CD14-positive monocyte (primary cell): ENCODE measurements at regions not wholly inside any gene's neighbourhood (a gene's known extent, or its start where the extent isn't known, plus 50 kb on each side); places are given as distances from the start of the nearest gene placed in this dataset.

ENCODE experiments used
- DNase-seq, 3 donors: peaks; one replicate each; pipeline ENCODE4 v3.0.0-alpha.2; 2011 to 2022
- H2AFZ ChIP-seq: 2 replicates; pipeline ENCODE4 v1.6.0; 2012; ENCODE audit warnings: mild to moderate bottlenecking, low read depth, low read length, inconsistent platforms; ENCODE audit not compliant: insufficient read depth, poor library complexity, severe bottlenecking
- H3K27ac ChIP-seq, 2 donors: 1 replicate in 1 of 2; 2 replicates in 1 of 2; pipeline ENCODE4 v1.5.1; 2012 to 2013; ENCODE audit warnings: low read length in 2 of 2, control low read depth in 1 of 2, inconsistent platforms in 1 of 2, low read depth in 1 of 2, mild to moderate bottlenecking in 1 of 2
- H3K27me3 ChIP-seq, 2 donors: one replicate each; pipeline versions ENCODE4 v1.6.0 to v1.6.1; 2011 to 2013; ENCODE audit warnings: low read length in 2 of 2; ENCODE audit not compliant: control insufficient read depth in 2 of 2, insufficient read depth in 2 of 2
- H3K36me3 ChIP-seq, 2 donors: replicated peaks in 1 of 2; 1 replicate in 1 of 2; 2 replicates in 1 of 2; pipeline versions ENCODE4 v1.5.1 to v1.6.1; 2012 to 2013; ENCODE audit warnings: low read length in 2 of 2, control low read depth in 1 of 2, inconsistent platforms in 1 of 2, mild to moderate bottlenecking in 1 of 2; ENCODE audit not compliant: insufficient read depth in 2 of 2, control insufficient read depth in 1 of 2
- H3K4me1 ChIP-seq, 2 donors: 1 replicate in 1 of 2; 2 replicates in 1 of 2; pipeline versions ENCODE4 v1.5.1 to v1.6.1; 2012 to 2013; ENCODE audit warnings: low read length in 2 of 2, control low read depth in 1 of 2, inconsistent platforms in 1 of 2, mild to moderate bottlenecking in 1 of 2, moderate library complexity in 1 of 2; ENCODE audit not compliant: insufficient read depth in 2 of 2, control insufficient read depth in 1 of 2
- H3K4me2 ChIP-seq: replicated peaks from 2 replicates; pipeline ENCODE3; 2012; ENCODE audit warnings: low read length, moderate library complexity, mild to moderate bottlenecking; ENCODE audit not compliant: poor library complexity, severe bottlenecking; ENCODE audit errors: extremely low read depth
- H3K4me3 ChIP-seq, 3 experiments: fragments of 200-600 bp in 1 of 3; sonication (generic) in 1 of 3; replicated peaks in 1 of 3; 1 replicate in 2 of 3; 2 replicates in 1 of 3; pipeline ENCODE4 v1.5.1; 2011 to 2013; ENCODE audit warnings: low read length in 3 of 3, mild to moderate bottlenecking in 3 of 3, control low read depth in 2 of 3, low read depth in 2 of 3, inconsistent platforms in 1 of 3, moderate library complexity in 1 of 3
- H3K79me2 ChIP-seq: 2 replicates; pipeline ENCODE4 v1.6.0; 2012; ENCODE audit warnings: mild to moderate bottlenecking, control low read depth, inconsistent platforms, low read length, moderate library complexity; ENCODE audit not compliant: insufficient read depth
- H3K9ac ChIP-seq: 2 replicates; pipeline ENCODE4 v1.6.0; 2017; ENCODE audit warnings: low read length, mild to moderate bottlenecking; ENCODE audit not compliant: insufficient read depth, poor library complexity, severe bottlenecking
- H3K9me3 ChIP-seq, 2 donors: replicated peaks in 1 of 2; 1 replicate in 1 of 2; 2 replicates in 1 of 2; pipeline versions ENCODE4 v1.5.1 to v1.6.1; 2012 to 2013; ENCODE audit warnings: low read length in 2 of 2, control low read depth in 1 of 2; ENCODE audit not compliant: control insufficient read depth in 1 of 2, insufficient read depth in 1 of 2
- H4K20me1 ChIP-seq: 2 replicates; pipeline ENCODE4 v1.6.0; 2012; ENCODE audit warnings: mild to moderate bottlenecking, low read length, control low read depth, moderate library complexity; ENCODE audit not compliant: insufficient read depth
- H3K27ac Mint-ChIP-seq, 7 donors: one replicate each; pipeline ENCODE4 v1.8.0; 2020; ENCODE audit warnings: mild to moderate bottlenecking in 7 of 7, mixed read lengths in 7 of 7, moderate library complexity in 6 of 7, inconsistent platforms in 2 of 7
- H3K27me3 Mint-ChIP-seq, 3 donors: one replicate each; pipeline ENCODE4 v1.8.0; 2021 to 2022; ENCODE audit warnings: low read depth in 3 of 3, mild to moderate bottlenecking in 3 of 3, mixed read lengths in 3 of 3, moderate library complexity in 3 of 3, inconsistent platforms in 1 of 3
- H3K36me3 Mint-ChIP-seq, 2 donors: one replicate each; pipeline ENCODE4 v1.8.0; 2020; ENCODE audit warnings: mixed read lengths in 2 of 2, inconsistent platforms in 1 of 2, mild to moderate bottlenecking in 1 of 2
- H3K4me1 Mint-ChIP-seq: one replicate; pipeline ENCODE4 v1.8.0; 2020; ENCODE audit warnings: mild to moderate bottlenecking, mixed read lengths
- H3K4me3 Mint-ChIP-seq, 2 donors: one replicate each; pipeline ENCODE4 v1.8.0; 2020; ENCODE audit warnings: mild to moderate bottlenecking in 2 of 2, mixed read lengths in 2 of 2, moderate library complexity in 1 of 2
- H3K9me3 Mint-ChIP-seq, 7 donors: one replicate each; pipeline ENCODE4 v1.8.0; 2020 to 2022; ENCODE audit warnings: mixed read lengths in 7 of 7, mild to moderate bottlenecking in 6 of 7, moderate library complexity in 6 of 7, inconsistent platforms in 2 of 7
- CTCF ChIP-seq: fragments of 200-600 bp; IDR thresholded peaks from one replicate; pipeline ENCODE4 v1.8.0; 2022; ENCODE audit warnings: antibody characterized with exemption, mild to moderate bottlenecking
- WGBS: methylation state at CpG from one replicate; pipeline ENCODE4 v1.1.5; 2013; ENCODE audit warnings: missing lambda C conversion rate; ENCODE audit not compliant: insufficient coverage; 5-methylcytosine and 5-hydroxymethylcytosine counted together
- intact Hi-C, 2 donors: fragments of 100-400 bp; cut with micrococcal nuclease; formaldehyde crosslinking; loops; one replicate each; pipeline versions ENCODE4 v1.15.0 to v1.15.1; 2023

GRCh38 chr6:51260003-51260402 is 441.3 kb downstream of the TFAP2B start:
- no peak overlapping the region for H3K27ac Mint-ChIP-seq
- Histone ChIP-seq H3K27ac (no peak overlapping the region), H3K4me2 (no peak overlapping the region), H3K9ac (no peak overlapping the region), H3K4me3 (no peak overlapping the region), H3K9me3 (no peaks in the 10 kb centered on the region), H3K4me1 (peaks cover 6 to 18% of the 10 kb centered on the region in 2 donors), H3K36me3 (no peaks in the 10 kb centered on the region), H3K27me3 (no peaks in the 10 kb centered on the region), H3K79me2 (no peaks in the 10 kb centered on the region), H2AFZ (peak overlapping the region; percentile 39), H4K20me1 (no peaks in the 10 kb centered on the region)
- intact Hi-C loops: no loop called here
- no peaks in the 10 kb centered on the region for H3K9me3 Mint-ChIP-seq
- DNase-seq: no peak
- H3K27me3 Mint-ChIP-seq: no peaks in the 10 kb centered on the region
- WGBS: 75% methylated on average over 3 of the region's 3 CpGs
- peak overlapping the region in 1 of 2 donors; percentile 48 for H3K4me3 Mint-ChIP-seq
- TF ChIP-seq CTCF: no peak
- no peaks in the 10 kb centered on the region for H3K36me3 Mint-ChIP-seq
- H3K4me1 Mint-ChIP-seq: peaks cover 16% of the 10 kb centered on the region

- Mint-ChIP-seq H3K27ac (no peak overlapping the region), H3K27me3 (no peaks in the 10 kb centered on the region), H3K36me3 (no peaks in the 10 kb centered on the region), H3K9me3 (no peaks in the 10 kb centered on the region), H3K4me1 (peaks cover 32% of the 10 kb centered on the region), H3K4me3 (no peak overlapping the region)
- 50% methylated on average over 1 of the region's 5 CpGs for WGBS
- Histone ChIP-seq H3K27ac (no peak overlapping the region), H2AFZ (no peak overlapping the region), H3K27me3 (no peaks in the 10 kb centered on the region), H3K36me3 (no peaks in the 10 kb centered on the region), H3K4me3 (no peak overlapping the region), H3K4me1 (peaks cover 21 to 35% of the 10 kb centered on the region in 2 donors), H3K9me3 (no peaks in the 10 kb centered on the region), H3K4me2 (no peak overlapping the region), H4K20me1 (no peaks in the 10 kb centered on the region), H3K79me2 (no peaks in the 10 kb centered on the region), H3K9ac (no peak overlapping the region)
- intact Hi-C loops: no loop called here
- no peak for DNase-seq
- TF ChIP-seq CTCF: no peak
Measured at GRCh38 chr6:51261691-51262090, 443.0 kb downstream of the TFAP2B start.
